Esophagus squamous epithelium (tissue), 4 donors: ENCODE measurements at regions not wholly inside any gene's neighbourhood (a gene's known extent, or its start where the extent isn't known, plus 50 kb on each side); places are given as distances from the start of the nearest gene placed in this dataset.
"Not testable (repeated sequence)": the region's sequence is repeated elsewhere in the genome, so short reads cannot be mapped to it uniquely, and the experiment has no call there.

Experiments used
- CTCF ChIP-seq, 6 experiments: fragments of 450-650 bp in 4 of 6; fragments of 200-600 bp in 2 of 6; sonication (generic) in 2 of 6; IDR thresholded peaks; one replicate each; pipeline ENCODE4 v1.5.1; 2016 to 2019; ENCODE audit warnings: antibody characterized with exemption in 6 of 6, mild to moderate bottlenecking in 4 of 6, moderate library complexity in 4 of 6
- POLR2A ChIP-seq, 4 donors: fragments of 450-650 bp; IDR thresholded peaks; one replicate each; pipeline ENCODE4 v1.6.1; 2017; ENCODE audit warnings: antibody characterized with exemption in 4 of 4, mild to moderate bottlenecking in 4 of 4, moderate library complexity in 3 of 4

DNA sequence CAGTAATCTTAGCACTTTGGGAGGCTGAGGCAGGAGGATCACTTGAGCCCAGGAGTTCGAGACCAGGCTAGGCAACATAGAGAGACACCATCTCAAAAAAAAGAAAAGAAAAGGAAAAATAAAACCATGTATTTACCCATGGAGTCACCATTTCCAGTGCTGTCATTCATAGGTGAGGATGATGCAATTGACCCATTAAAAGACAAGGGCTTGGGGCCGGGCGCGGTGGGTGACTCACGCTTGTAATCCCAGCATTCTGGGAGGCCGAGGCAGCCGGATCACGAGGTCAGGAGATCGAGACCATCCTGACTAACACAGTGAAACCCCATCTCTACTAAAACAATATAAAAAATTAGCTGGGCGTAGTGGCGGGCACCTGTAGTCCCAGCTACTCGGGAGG, 82.6 kb upstream of the RUBCNL start:
- not testable (repeated sequence) for TF ChIP-seq CTCF, POLR2A (IDR thresholded peaks at IDR 0.05)
